GM10248 (cell line): ENCODE measurements at regions not wholly inside any gene's neighbourhood (a gene's known extent, or its start where the extent isn't known, plus 50 kb on each side); places are given as distances from the start of the nearest gene placed in this dataset.

Source experiments
- CTCF ChIA-PET: fragments of 300-600 bp; sonication (Branson Sonifier 250); formaldehyde crosslinking; extraction: SDS; loops from one replicate; lab custom pipeline; 2021; ENCODE audit warnings: antibody characterized with exemption; lab: Yijun Ruan, JAX
- POLR2A ChIA-PET: fragments of 350-650 bp; sonication (Branson Sonifier 250); formaldehyde crosslinking; extraction: SDS; loops from one replicate; lab custom pipeline; 2020; ENCODE audit warnings: antibody characterized with exemption; lab: Yijun Ruan, JAX
- DNase-seq: peaks from one replicate; pipeline ENCODE4 v3.0.0; 2012; ENCODE audit errors: extremely low spot score
- TF ChIP-seq, protein P1 (sequence below): IDR thresholded peaks from 2 replicates; pipeline ENCODE4 v1.5.1; 2012; ENCODE audit warnings: mild to moderate bottlenecking, low read depth; ENCODE audit errors: extremely low read depth, missing control alignments, control extremely low read depth

DNA sequence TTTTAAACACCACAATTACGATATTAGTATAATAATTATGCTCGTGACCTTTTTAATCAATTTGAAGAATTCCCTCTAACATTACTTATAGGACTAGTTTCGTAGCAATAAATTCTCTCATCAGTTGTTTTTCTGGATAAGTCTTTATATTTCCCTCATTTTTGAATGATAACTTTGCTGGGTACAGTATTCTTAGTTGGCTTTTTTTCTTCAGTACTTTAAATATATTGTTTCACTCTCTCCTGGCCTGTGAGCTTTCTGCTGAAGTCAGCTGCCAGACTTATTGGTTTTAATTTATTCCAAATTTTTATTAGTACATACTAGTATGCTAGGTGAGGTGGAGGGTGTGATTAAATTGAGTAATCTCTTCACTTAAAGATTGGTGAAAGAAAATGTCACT lies 123.8 kb upstream of the CNTNAP5 start:
- TF ChIP-seq, protein P1, sequence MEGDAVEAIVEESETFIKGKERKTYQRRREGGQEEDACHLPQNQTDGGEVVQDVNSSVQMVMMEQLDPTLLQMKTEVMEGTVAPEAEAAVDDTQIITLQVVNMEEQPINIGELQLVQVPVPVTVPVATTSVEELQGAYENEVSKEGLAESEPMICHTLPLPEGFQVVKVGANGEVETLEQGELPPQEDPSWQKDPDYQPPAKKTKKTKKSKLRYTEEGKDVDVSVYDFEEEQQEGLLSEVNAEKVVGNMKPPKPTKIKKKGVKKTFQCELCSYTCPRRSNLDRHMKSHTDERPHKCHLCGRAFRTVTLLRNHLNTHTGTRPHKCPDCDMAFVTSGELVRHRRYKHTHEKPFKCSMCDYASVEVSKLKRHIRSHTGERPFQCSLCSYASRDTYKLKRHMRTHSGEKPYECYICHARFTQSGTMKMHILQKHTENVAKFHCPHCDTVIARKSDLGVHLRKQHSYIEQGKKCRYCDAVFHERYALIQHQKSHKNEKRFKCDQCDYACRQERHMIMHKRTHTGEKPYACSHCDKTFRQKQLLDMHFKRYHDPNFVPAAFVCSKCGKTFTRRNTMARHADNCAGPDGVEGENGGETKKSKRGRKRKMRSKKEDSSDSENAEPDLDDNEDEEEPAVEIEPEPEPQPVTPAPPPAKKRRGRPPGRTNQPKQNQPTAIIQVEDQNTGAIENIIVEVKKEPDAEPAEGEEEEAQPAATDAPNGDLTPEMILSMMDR = no peak
- CTCF ChIA-PET = no interaction called here
- DNase-seq = no peak
- POLR2A ChIA-PET = no interaction called here

DNA sequence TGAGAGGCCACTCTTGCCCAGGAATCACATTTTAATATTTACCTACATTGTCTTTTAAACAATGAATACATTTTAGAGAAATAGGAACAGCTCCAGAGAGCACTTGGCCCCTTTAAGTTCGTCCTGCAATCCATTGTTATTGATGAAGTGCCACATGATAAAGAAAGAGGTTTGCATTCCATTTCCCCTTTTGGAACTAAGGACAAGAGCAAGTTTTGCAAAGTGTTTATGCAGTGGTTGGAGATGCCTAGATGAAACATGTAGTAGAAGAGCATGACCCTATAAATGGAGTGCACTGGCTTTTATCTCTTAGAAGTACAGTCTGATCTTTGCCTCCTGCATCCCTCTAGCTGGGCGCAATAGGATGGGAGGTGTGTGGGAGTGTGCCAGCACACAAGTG lies 118.7 kb upstream of the CNTNAP5 start:
- no peak for DNase-seq
- ChIA-PET POLR2A (no interaction called here), CTCF (no interaction called here)
- TF ChIP-seq, protein P1 = no peak

DNA sequence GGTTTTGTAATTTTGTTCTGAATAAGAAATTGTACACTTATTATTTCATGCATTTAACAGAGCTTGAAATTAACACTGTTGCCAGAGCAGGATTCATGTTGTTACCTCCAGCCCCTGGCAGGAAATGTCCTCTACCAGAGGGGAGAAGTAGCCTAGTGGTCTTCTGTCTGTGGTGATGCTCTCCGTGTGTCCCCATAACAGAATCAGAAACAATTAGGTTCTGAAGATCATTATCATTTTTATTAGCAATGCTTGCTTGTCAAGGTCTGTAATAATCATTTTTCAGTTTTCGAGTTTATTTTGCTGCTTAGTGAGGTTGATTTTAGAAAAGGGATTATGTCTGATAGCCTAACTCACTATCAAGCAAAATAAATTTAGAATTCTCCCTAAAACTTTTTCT lies 116.6 kb upstream of the CNTNAP5 start:
- ChIA-PET POLR2A (no interaction called here), CTCF (no interaction called here)
- no peak for DNase-seq
- TF ChIP-seq, protein P1 = no peak

DNA sequence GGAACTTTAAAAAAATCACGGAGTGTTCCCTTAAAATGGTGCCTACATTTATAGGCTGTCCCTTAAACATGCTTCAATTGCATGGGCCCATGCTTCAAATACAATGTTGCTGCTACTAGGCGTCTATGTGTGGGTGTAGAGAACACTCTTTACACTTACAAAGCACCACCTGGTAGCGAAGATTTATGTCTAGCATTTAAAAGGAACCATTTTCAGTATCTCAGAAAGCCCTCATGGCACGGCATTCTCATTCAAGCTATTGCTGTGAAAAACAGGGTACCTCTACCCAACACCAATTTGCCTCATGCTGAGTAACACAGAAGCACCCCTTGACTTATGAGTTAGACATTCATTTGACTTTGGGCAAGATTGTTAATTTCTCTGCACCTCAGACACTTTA lies 112.9 kb upstream of the CNTNAP5 start:
- DNase-seq = no peak
- TF ChIP-seq, protein P1 = no peak
- POLR2A ChIA-PET = no interaction called here
- CTCF ChIA-PET = no interaction called here

DNA sequence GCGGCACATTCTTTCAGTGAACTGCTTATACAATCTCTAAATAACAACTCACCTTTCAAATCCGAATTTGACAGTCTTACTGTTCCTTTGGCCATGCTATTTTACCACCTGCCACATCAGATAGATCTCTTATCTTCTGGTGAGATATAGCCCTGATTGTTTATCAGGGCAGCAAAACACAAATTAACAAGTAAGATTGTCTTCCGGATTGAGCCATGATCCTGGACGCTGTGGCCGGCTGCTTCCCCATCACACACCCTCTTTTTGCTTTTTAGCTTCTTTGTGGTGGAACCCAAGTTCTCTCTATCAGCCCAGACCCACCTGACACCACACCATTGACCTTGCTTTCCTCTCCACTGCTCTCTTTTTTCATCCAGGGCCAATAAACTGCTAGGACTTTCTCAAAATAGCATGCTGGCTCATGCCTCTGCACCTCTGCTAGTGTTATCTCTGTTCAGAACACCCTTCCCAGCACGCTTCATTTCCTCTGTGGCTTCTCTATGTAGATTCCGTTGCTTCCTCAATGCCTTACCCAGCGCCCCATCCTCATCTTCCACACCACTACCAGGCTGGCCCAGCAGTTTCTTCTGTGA lies 111.8 kb upstream of the CNTNAP5 start:
- no peak for DNase-seq
- POLR2A ChIA-PET = no interaction called here
- CTCF ChIA-PET = no interaction called here
- TF ChIP-seq, protein P1 = no peak

DNA sequence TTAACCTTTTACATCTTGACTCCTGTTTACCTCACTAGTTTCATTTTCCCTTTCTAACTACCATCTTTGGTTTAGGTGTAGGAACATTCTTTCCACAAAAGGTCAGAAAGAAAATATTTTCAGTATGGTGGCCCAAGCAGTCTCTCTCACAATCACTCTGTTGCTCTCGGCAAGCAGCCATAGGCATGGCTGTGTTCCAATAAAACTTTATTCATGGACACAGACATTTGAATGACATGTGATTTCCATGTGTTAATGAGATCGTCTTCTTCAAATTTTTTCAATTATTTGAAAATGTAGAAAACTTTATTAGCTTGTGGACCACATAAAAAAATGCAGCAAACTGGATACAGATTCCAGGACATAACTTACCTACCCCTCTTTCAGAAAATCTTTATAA lies 109.7 kb upstream of the CNTNAP5 start:
- no peak for DNase-seq

DNA sequence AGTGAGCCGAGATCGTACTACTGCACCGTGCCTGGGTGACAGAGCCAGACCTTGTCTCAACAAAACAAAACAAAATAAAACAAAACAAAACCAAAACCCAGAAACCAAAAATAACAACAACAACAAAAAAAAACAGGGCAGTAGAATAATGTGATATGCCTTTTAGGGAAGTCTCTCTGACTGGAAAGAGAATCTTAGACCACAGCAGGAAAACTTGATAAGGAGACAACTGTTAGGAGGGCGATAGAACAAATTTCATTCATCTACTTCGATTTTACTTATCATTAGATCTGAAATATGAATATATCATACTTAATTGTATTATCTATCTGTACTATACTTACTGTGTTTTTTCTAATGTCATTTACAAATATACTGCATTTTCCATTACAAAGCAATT lies 109.0 kb upstream of the CNTNAP5 start:
- CTCF ChIA-PET = no interaction called here
- TF ChIP-seq, protein P1 = no peak
- POLR2A ChIA-PET = no interaction called here
- no peak for DNase-seq

More for the DNA sequence above, 109.7 kb upstream of the CNTNAP5 start:
- ChIA-PET CTCF (no interaction called here), POLR2A (no interaction called here)
- TF ChIP-seq, protein P1 = no peak
